DND-41 (cell line): ENCODE measurements at regions not wholly inside any gene's neighbourhood (a gene's known extent, or its start where the extent isn't known, plus 50 kb on each side); places are given as distances from the start of the nearest gene placed in this dataset.

ENCODE experiments used
- CTCF ChIP-seq: IDR thresholded peaks from 2 replicates; pipeline ENCODE4 v1.5.1; 2012; ENCODE audit warnings: borderline replicate concordance, low read length, moderate library complexity, mild to moderate bottlenecking; ENCODE audit not compliant: poor library complexity, severe bottlenecking; ENCODE audit errors: extremely low read depth
- EZH2 ChIP-seq: IDR thresholded peaks from 3 replicates; pipeline ENCODE4 v1.6.1; 2012; ENCODE audit warnings: borderline replicate concordance, low read depth, mild to moderate bottlenecking, moderate library complexity, low read length, inconsistent platforms; ENCODE audit not compliant: severe bottlenecking

DNA sequence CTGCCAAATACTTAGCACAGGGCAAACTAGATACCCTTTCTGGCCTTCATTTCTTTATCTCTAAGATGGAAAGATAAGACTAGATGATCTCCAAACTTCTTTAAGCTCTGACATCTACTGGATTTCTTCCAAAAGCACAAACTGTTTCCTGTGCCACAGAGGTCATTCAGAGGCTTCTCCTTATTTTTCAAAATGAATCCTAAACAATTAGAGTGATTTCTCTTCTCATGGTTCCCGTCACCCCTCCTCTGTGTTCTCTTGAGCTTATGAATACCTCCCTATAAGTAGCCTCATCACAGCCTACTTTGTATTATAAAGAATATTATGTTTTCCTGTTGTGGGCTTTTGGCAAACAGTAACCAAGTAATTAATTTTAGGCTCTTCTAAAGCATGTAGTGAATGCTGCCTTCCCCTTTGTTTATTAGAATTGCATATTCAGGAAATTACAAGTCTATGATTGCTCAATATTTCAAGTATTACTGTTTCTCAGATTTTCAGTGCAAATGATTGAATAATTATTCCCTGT lies 179.5 kb downstream of the REEP3 start:
- no peak for TF ChIP-seq CTCF
- TF ChIP-seq EZH2: no peak
